IPS DF 4.7 (cell line): ENCODE measurements at regions not wholly inside any gene's neighbourhood (a gene's known extent, or its start where the extent isn't known, plus 50 kb on each side); places are given as distances from the start of the nearest gene placed in this dataset.

ENCODE experiments used
- DNase-seq: peaks from one replicate; pipeline ENCODE4 v3.0.0-alpha.2; 2013; ENCODE audit warnings: low spot score; ENCODE audit errors: extremely low read depth

DNA sequence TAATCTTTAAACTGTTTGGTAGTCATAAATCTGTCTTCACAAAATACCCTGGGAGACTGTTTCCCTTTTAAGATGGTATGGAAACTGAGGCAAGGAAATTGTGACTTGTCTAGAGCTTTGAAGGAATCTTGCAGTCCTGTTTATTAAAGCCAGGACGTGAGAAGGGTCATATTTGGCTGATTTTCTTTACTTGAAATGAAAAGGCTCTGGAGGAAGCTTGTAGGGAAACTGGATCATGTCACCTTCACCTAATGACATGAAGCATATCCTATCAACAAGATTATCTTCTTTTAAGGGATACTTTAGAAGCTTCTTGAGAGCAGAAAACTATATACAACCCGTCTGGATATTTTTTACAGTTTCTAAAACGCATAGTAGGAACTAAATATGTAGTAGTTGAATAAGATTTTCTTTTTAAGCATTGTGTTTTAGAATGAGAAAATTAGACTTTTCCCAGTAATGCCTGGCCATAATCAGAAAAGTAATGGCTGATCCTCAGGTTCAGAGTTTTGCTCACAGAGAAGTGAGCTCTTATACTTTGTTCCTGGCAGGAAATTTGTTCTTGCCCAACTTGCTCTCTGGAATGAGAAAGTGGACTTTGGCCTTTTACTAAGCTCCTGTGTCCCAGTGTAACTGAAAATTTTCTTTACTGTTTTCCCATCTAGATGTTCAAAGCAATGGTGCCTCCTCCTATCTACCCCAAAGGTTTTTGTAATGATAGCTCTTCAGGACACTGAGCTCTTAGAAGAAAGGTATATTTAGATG, 136.8 kb upstream of the AFF2 start:
- DNase-seq, result no peak

DNA sequence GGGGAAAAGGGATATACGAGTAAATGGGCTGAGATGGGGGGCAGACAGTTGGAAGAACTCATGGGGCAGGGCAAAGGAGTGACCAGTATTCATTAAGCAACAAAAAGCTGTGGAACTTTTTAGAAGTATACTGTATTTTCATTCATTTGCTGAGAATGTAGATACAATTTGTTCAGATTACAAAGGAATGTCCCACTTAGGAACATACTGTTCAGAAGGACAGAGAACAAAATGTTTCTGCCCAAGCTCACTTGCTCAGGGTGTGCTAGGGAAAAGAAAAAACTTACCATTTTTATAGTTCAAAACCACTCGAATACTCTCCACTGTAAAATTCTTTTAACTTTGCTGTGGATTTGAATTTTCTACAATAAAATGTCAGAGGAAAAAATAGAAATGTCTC, 135.2 kb upstream of the AFF2 start:
- no peak for DNase-seq

DNA sequence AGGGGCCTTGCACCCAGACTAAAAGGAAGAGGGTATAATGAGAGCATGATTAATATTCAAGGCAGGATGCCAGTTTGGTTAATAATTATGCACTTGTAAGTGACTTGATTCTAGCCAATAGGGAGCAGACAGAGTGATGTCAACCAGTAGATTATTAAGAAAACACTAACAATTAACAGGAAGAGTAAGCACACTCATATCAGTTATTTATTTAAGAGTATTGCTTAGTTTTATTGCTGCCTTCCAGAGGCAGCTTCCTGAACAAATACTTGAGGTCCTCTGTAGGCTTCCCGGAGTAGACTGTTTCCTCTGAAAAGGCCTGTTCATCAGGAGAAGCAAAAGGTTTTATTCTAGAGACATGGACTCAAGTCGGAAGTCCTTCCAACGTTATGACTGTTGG, 129.1 kb upstream of the AFF2 start:
- DNase-seq, result no peak

DNA sequence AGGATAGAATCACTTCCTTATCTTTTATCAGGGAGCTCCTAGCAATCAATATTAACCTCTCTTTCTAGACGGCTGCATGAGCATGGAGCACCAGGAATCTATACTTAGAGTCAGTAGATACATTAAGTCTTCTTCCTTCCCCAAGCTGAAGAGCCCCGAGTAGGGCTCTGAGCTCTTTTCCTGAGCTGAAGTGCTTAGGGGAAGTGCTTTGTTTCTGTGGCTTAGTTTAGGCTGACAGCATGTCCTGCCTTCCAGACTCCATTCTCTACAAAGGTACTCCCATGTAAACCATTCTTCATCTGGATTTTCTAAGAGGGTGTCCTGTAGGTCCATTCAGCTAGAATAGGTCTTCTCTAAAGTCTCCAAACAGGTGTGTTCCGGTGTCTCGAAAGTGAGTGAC, 127.5 kb upstream of the AFF2 start:
- no peak for DNase-seq

DNA sequence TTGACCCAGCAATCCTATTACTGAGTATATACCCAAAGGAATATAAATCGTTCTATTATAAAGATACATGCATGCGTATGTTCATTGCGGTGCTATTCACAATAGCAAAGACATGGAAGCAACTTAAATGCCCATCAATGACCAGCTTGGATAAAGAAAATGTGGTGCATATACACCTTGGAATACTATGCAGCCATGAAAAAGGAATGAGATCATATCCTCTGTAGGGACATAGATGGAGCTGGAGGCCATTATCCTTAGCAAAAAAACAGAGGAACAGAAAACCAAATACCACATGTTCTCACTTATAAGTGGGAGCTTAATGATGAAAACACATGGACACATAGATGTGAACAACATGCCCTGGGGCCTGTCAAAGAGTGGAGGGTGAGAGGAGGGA, 124.1 kb upstream of the AFF2 start:
- no peak for DNase-seq

DNA sequence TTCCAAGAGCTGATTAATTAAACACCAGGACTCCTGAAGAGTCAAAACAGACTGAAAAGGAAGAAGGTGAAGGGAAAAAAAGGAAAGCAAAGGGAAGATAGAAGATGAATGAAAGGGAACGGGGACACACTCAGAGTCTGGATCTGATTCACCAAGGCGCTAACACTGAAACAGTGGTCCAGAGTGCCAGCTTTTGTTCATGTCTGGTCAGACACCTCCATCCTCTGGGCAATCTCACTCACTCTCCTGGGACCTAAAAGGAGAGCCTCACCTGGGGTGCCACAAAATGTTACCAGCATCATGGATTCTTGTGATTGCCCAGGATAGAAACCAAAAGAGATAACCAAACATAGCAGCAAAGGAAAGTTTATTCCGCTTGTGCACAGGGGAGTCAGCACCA, 120.3 kb upstream of the AFF2 start:
- no peak for DNase-seq

DNA sequence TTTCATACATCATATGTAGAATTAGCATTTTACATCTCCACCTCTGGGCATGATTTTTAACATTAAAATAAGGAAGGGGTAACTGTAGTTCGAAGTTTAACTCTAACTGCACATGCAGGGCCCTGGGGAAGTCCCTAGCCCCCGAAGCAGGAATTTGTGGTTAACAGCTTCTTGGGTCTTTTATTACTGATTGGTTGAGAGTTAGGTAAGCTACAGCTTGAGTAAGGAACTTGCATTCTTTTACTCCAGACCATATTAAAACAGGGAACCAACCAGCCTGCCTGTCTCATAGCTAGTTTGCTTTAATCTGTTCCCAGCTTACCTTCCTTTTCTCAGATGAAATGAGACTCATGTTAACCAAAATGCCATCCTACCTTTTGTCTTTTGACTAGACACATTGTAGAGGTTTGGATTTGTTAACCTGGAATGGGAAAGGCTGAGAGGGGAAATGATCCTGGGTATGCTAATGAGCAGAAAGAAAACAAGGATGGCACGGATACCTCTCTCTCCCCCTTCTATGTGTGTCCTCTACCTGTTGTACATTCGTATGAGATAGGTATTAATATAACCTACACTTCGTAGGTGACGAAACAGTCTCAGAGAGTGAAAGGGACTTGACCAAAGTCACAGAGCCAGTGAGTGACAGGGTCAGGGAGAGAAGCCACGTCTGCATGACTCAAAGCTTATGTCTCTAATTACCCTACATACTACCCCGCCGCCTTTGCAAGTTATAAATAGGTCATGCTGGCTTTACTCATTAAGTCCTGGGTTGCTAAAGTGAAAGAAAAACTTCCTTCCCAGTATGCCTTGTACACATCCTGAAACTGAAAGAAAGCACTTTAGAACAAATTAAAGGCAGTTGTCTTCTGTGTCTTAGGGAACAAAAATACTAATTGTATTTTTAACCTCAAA, 119.5 kb upstream of the AFF2 start:
- no peak for DNase-seq

DNA sequence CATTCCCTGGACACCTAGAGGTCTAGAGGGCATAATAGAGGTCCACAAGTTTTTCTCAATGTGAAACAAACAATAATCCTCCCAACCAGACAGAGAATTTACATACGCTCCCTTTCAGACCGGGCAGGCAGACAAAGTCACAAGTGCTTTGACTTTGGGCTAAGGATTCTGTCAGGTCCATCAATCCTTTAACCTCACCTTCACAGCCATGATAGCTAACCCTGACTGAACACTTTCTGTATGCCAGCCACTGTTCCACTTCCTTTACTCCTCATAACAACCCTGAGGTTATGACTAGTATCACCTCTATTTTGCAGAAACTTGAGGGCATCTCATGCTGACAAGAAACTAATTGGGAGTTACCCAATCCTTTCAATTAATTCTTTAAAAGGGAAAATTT, 118.8 kb upstream of the AFF2 start:
- no peak for DNase-seq

DNA sequence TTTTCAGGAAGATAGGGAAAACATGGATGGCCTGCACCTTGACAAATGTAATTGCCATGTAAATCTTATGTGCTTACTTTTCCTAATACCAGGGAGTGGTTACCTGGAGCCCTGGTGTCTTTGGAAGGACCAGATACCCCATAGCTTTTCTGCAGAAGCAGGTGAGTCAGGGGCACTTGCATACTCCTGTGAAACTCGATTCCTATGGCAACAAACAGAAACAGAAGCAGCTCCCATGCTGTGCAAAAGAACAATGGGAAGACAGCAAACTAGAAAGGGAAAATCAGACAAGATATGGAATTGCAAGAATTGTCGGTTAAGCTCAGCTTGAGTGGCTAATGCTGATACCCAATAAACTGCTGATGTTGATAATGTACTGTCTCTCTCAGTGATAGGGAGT, 117.4 kb upstream of the AFF2 start:
- DNase-seq, result no peak

DNA sequence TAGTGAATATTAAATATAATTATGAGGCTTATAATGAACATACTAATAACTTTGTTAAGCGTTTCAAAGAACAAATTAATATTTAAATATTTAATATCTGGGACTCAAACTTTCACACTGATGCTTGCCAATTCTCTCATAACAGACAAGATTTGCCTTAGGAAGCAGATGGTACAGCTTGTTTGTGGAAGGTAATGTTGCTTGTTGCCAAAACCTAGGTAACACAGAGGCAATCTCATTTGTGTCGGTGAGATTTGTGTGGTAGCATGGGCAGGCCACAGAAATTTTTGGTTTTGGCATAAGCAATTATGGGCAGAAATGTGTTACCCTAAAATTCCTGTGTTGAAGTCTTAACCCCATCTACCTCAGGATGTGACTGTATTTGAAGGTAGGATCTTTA, 114.9 kb upstream of the AFF2 start:
- DNase-seq, result no peak

DNA sequence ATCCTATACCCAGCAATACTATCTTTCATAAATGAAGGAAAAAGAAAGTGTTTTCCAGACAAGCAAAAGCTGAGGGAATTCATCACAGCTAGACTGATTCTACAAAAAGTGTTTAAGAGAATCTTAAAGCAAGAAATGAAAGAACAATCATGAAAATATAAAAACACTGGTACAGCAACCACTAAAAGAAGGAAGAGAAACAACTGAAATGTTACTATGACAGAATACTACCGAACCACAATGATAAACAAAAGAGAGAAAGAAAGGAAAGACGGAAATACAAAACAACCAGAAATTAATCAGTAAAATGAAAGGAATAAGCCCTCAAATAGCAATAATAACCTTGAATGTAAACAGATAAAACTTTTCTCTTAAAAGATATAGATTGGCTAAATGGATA, 110.8 kb upstream of the AFF2 start:
- DNase-seq, result no peak

DNA sequence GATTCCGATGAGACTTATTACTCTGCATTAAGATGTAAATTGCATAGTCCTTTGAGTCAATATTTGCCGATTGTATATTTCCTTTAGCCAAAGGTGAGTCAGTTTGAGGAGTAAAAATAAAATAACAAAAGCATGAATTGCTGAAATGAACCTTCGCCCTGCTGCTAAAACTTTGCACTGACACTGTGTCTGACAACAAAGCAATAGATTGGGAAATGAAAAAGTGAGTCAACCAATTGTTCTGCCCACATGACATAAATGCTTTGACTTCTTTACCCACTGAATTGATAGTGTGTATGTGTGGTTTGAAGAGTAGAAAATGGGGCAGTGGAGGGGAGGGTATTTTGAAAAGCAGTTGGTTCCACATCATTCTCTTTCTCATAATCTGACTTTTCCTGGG, 88.4 kb upstream of the AFF2 start:
- no peak for DNase-seq

DNA sequence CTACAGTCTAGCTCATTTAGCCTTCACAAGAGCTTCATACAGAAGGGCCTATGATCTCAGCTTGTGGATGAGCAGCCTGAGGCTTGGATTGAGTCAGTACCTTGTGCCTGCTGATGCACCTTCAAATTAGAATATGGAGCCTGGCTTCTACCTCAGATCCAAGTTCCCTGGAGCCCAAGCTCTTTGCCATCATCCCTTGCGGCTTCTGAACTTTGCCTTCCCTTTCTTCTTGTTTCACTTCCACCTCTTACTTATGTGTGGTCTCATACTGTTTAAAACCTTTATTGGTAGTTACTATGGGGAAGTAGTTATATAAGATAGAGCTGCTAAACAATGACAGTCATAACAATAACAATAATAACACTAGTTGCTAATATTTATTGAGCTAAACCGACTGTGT, 84.3 kb upstream of the AFF2 start:
- DNase-seq, result no peak

DNA sequence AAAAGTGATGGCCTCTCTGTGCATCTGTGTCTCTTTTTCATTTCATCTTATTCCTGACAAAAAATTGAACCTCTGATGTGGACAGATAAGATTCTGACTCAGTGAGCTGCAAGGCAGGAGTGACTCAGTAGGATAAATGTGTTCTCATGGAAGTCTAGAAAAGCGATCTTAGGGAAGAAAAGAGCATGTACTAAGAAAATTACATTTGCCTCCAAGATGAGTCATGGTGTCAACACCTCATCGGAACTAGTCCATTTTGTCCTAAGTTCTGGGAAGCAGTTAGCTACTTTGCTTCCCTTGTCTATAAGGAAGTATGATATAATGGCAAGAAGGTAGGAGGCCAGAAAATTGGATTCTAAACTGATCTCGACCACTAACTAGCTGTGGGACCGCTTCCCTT, 83.5 kb upstream of the AFF2 start:
- DNase-seq, result no peak

DNA sequence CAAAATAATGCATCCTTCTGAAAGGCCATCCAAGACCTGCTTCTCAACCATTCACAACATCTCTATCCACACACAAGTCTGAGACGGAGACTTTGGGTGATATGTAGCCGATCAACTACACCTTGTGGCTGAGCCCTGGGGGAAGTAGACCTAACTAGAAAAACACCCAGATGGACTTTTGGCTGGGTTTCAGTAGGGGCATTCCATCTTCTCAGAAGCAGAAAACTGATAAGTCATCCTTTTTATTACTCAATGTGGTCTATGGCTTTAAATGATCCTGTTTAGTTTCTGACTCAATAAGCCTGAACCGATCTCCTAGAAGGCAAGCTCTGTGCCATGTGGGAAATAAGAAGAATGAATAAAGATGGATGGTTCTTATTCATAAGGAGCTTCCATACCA, 82.5 kb upstream of the AFF2 start:
- DNase-seq, result no peak

DNA sequence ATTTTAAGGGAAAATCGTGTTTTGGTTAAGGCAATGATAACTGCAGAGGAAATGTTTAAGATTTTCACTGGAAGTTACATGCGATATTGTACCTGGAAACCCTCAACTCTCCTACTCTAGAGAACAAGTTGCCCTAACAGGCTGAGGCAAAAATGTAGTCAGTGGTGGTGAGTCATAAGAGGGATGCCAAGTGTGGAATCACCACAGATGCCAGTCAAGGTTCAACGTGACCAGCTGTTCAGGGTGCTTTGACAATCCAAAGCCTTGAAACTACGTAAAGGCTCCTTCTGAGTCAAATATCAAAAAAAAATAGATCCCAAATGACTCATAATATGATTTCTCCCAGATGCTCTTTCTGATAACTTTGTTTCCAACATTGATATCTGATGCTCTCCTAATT, 77.9 kb upstream of the AFF2 start:
- DNase-seq, result no peak

DNA sequence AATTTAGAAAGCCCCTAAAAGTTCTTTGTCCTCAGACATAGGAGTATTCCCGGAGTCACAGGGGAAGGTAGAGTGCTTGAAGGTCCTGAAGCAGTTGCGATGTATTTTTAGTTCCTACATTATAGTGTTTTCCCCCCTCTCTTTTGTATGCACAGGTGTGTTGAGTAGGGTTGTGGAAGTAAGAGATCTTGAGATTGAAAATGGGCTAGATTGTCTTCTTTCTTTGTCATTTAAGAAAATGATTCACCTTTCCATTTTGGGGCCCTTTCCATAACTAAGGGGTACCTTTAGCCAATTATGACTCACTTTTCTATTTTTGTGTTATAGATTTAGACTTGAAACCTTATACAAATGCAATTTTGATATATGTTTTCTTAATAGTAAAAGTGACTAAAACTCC, 75.8 kb upstream of the AFF2 start:
- DNase-seq, result no peak

DNA sequence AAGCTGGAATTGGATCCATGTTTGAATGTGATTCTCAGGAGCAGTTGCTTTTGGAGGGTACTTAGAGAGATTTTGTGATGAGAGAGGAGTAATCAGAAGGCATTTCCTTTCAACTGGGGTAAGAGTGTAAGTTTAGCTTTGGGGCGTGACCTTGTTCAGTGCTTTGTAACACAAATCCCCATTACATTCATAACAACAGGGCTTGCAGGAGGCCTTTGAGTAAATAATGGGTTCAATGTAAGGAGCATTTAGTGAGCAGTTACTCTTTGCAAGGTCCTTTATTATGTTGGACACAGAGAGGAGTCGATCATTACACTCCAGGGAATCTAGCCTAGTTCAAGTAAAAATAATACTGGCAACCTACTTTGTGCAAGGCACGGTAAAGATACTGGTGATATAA, 74.0 kb upstream of the AFF2 start:
- DNase-seq, result peak; percentile 46

DNA sequence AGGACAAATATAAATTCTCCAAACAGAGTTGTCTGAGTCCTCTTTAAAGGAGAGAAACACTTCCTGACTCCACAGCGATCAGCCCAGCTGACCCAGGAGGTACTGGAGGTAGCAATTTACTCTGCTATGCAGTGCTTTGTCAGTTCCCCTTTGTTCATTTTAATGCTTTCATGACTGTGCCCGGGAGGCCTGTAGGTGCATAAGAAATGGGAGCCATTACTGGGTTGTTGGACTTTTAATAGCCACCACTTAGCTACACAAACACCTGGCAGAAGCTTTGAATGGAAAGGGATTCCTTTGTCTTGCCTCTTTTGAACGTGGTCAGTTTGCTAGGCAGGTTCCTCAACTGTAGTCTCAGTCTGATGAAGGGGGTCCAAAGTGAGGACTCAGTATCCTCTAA, 59.0 kb upstream of the AFF2 start:
- peak; percentile 83 for DNase-seq

DNA sequence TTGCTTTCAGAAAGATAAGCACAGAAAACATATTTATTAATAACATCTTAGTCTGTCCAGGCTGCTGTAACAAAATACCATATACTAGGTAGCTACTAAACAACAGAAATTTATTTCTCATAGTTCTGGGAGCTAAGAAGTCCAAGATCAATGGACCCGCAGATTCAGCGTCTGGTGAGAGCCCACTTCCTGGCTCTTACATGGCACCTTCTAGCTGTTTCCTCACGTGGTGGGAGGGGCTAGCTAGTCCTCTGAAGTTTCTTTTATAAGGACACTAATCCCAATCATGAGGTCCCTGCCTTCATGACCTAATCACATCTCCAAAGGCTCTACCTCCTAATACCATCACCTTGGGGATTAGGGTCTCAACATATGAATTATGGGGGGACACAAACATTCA, 57.2 kb upstream of the AFF2 start:
- DNase-seq, result no peak

DNA sequence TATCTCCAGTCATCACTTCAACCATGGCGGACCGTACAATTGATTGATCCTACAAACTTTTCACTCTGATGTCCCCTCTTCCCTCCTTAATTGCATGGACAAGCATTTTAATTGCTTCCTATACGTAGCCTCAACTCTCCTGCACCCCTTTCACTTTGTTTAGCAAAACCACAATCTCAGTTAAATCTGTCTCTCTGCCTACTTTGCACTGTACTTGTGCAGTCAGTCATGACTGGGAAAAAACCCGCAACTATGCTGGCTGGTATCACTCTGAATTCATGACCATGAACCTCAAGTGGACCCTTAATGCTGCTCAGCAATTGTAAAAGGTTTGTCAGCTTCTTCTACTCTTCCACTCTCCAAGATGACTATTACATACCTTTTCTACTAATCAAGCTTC, 51.7 kb upstream of the AFF2 start:
- no peak for DNase-seq
